ENCODE measurements at regions not wholly inside any gene's neighbourhood (a gene's known extent, or its start where the extent isn't known, plus 50 kb on each side); places are given as distances from the start of the nearest gene placed in this dataset.

DNA sequence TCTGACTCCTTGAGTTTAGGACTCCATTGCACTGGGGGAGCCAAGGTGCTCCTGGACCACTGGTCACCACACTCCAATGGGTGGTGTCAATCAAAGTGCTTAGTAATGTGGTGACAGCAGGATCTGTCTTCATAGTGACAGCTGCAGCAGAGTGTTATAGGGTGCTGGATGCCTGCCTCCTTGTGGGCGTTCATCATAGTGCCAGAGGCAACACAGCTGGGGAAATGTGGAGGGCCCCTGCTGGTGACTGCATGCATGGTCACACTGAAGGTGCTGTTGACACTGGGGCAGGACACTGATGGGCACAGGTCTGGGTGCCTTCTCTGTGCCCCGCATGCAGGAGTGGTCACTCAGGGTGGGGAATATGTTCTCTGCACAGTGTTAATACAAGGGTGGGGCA lies 177.5 kb upstream of the CDH8 start:
- Mint-ChIP-seq H3K27me3 (ENCODE audit: low read depth) (peaks cover 12% of the 10 kb centered on the region), H3K4me3 (no peak overlapping the region), H3K4me1 (no peaks in the 10 kb centered on the region), H3K36me3 (no peaks in the 10 kb centered on the region), H3K9me3 (no peaks in the 10 kb centered on the region), H3K27ac (no peak overlapping the region)
- DNase-seq (ENCODE audit: low spot score in 2 of 2, unreplicated experiment in 2 of 2): no peak
- TF ChIP-seq, protein P1, sequence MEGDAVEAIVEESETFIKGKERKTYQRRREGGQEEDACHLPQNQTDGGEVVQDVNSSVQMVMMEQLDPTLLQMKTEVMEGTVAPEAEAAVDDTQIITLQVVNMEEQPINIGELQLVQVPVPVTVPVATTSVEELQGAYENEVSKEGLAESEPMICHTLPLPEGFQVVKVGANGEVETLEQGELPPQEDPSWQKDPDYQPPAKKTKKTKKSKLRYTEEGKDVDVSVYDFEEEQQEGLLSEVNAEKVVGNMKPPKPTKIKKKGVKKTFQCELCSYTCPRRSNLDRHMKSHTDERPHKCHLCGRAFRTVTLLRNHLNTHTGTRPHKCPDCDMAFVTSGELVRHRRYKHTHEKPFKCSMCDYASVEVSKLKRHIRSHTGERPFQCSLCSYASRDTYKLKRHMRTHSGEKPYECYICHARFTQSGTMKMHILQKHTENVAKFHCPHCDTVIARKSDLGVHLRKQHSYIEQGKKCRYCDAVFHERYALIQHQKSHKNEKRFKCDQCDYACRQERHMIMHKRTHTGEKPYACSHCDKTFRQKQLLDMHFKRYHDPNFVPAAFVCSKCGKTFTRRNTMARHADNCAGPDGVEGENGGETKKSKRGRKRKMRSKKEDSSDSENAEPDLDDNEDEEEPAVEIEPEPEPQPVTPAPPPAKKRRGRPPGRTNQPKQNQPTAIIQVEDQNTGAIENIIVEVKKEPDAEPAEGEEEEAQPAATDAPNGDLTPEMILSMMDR (IDR thresholded peaks at IDR 0.05; ENCODE audit: unreplicated experiment): peak; percentile 17

DNA sequence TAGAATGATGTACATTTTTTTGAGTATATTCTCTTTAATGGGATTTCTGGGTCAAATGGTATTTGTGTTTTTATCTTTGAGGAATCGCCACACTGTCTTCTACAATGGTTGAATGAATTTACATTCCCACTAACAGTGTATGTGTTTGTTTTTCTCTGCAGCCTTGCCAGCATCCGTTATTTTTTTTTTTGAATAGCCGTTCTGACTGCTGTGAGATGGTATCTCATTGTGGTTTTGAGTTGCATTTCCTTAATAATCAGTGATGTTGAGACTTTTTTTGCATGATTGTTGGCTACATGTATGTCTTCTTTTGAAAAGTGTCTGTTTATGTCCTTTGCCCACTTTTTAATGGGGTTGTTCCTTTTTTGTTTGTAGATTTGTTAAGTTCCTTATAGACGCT lies 172.7 kb upstream of the CDH8 start:
- no peak for DNase-seq (ENCODE audit: low spot score in 2 of 2, unreplicated experiment in 2 of 2)
- H3K4me3 Mint-ChIP-seq: no peak overlapping the region
- no peaks in the 10 kb centered on the region for H3K9me3 Mint-ChIP-seq
- H3K4me1 Mint-ChIP-seq: no peaks in the 10 kb centered on the region
- H3K27me3 Mint-ChIP-seq (ENCODE audit: low read depth): peaks cover 12% of the 10 kb centered on the region
- no peak overlapping the region for H3K27ac Mint-ChIP-seq
- TF ChIP-seq, protein P1 (IDR thresholded peaks at IDR 0.05; ENCODE audit: unreplicated experiment): no peak
- no peaks in the 10 kb centered on the region for H3K36me3 Mint-ChIP-seq

DNA sequence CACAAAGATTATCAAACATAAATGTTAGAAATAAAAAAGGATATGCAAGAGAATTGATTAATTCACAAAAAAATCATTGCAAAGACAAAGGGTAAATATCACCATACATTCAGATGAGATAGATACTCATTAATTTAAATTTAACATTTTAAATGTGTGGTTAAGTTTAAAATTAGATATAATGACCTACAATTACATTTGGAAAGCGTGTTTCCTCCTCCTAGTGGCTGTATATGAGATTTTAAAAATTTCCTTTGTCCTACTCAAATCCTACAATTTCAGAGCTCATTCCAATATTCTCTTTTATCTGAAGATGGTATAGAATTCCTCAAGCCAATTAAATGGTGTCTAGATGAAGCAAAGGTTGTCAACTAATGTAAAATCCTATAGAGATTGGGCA lies 169.2 kb upstream of the CDH8 start:
- H3K36me3 Mint-ChIP-seq: no peaks in the 10 kb centered on the region
- no peak overlapping the region for H3K4me3 Mint-ChIP-seq
- peaks cover 5% of the 10 kb centered on the region for H3K27me3 Mint-ChIP-seq (ENCODE audit: low read depth)
- TF ChIP-seq, protein P1 (IDR thresholded peaks at IDR 0.05; ENCODE audit: unreplicated experiment): peak; percentile 40
- H3K4me1 Mint-ChIP-seq: no peaks in the 10 kb centered on the region
- H3K27ac Mint-ChIP-seq: no peak overlapping the region
- H3K9me3 Mint-ChIP-seq: no peaks in the 10 kb centered on the region
- no peak for DNase-seq (ENCODE audit: low spot score in 2 of 2, unreplicated experiment in 2 of 2)

- H3K9me3 Mint-ChIP-seq: no peaks in the 10 kb centered on the region
- TF ChIP-seq, protein P1 (IDR thresholded peaks at IDR 0.05; ENCODE audit: unreplicated experiment): no peak
- H3K27ac Mint-ChIP-seq: no peak overlapping the region
- no peaks in the 10 kb centered on the region for H3K4me1 Mint-ChIP-seq
- no peaks in the 10 kb centered on the region for H3K27me3 Mint-ChIP-seq (ENCODE audit: low read depth)
- no peak overlapping the region for H3K4me3 Mint-ChIP-seq
- H3K36me3 Mint-ChIP-seq: no peaks in the 10 kb centered on the region
- DNase-seq (ENCODE audit: low spot score in 2 of 2, unreplicated experiment in 2 of 2): no peak
These were observed 165.7 kb upstream of the CDH8 start for GRCh38 chr16:62201911-62202310.

DNA sequence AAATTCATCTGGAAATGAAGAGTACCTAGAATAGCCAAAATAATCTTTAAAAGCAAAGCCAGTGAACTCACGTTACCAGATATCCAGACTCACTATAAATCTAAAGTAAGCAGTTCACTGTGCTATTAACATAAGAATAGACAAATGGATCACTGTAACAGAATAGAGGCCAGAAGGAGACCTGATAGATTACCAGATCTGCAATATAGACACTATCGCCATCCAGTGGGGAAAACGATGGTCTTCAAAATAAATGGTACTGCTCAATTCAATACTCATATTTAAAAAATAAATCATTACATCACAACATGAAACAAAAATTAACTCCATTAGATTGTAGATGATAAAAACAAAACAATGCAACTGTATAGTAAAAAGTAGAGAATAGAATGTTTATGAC lies 158.6 kb upstream of the CDH8 start:
- no peak for DNase-seq (ENCODE audit: low spot score in 2 of 2, unreplicated experiment in 2 of 2)
- Mint-ChIP-seq H3K27me3 (ENCODE audit: low read depth) (no peaks in the 10 kb centered on the region), H3K4me1 (no peaks in the 10 kb centered on the region), H3K4me3 (no peak overlapping the region), H3K27ac (no peak overlapping the region), H3K36me3 (no peaks in the 10 kb centered on the region), H3K9me3 (peaks cover 6% of the 10 kb centered on the region)
- TF ChIP-seq, protein P1 (IDR thresholded peaks at IDR 0.05; ENCODE audit: unreplicated experiment): no peak

- H3K27me3 Mint-ChIP-seq (ENCODE audit: low read depth): peaks cover 4% of the 10 kb centered on the region
- peaks cover 6% of the 10 kb centered on the region for H3K9me3 Mint-ChIP-seq
- H3K27ac Mint-ChIP-seq: no peak overlapping the region
- H3K4me1 Mint-ChIP-seq: no peaks in the 10 kb centered on the region
- H3K36me3 Mint-ChIP-seq: no peaks in the 10 kb centered on the region
- H3K4me3 Mint-ChIP-seq: no peak overlapping the region
- DNase-seq (ENCODE audit: low spot score in 2 of 2, unreplicated experiment in 2 of 2): no peak
- TF ChIP-seq, protein P1 (IDR thresholded peaks at IDR 0.05; ENCODE audit: unreplicated experiment): peak; percentile 39
These were observed 154.2 kb upstream of the CDH8 start for GRCh38 chr16:62190426-62190825.

Data from mesothelial cell of epicardium (in vitro differentiated cells).